GM06990 (cell line): ENCODE measurements at regions not wholly inside any gene's neighbourhood (a gene's known extent, or its start where the extent isn't known, plus 50 kb on each side); places are given as distances from the start of the nearest gene placed in this dataset.

Source experiments
- DNase-seq: peaks from one replicate; pipeline ENCODE4 v3.0.0-alpha.2; 2011; ENCODE audit not compliant: insufficient read length; ENCODE audit errors: extremely low read depth
- H3K27me3 ChIP-seq: replicated peaks from 2 replicates; pipeline ENCODE4 v1.6.0; 2011; ENCODE audit warnings: low read length; ENCODE audit not compliant: control insufficient read depth, insufficient read depth
- H3K36me3 ChIP-seq: 2 replicates; pipeline ENCODE4 v1.5.1; 2011; ENCODE audit warnings: low read length; ENCODE audit not compliant: control insufficient read depth, insufficient read depth
- H3K4me3 ChIP-seq: replicated peaks from 2 replicates; pipeline ENCODE4 v1.5.1; 2011; ENCODE audit warnings: low read depth, mild to moderate bottlenecking, control low read depth, low read length
- CTCF ChIP-seq: IDR thresholded peaks from 2 replicates; pipeline ENCODE4 v1.5.1; 2011; ENCODE audit warnings: low read length, control low read depth, mild to moderate bottlenecking, inconsistent platforms; ENCODE audit not compliant: insufficient read depth, poor library complexity, severe bottlenecking

- no peak for TF ChIP-seq CTCF
- Histone ChIP-seq H3K36me3 (peaks cover 7% of the 10 kb centered on the region), H3K27me3 (no peaks in the 10 kb centered on the region), H3K4me3 (no peak overlapping the region)
- no peak for DNase-seq
These were observed 59.7 kb upstream of the CLDN14 start for GRCh38 chr21:36539434-36540150.

DNA sequence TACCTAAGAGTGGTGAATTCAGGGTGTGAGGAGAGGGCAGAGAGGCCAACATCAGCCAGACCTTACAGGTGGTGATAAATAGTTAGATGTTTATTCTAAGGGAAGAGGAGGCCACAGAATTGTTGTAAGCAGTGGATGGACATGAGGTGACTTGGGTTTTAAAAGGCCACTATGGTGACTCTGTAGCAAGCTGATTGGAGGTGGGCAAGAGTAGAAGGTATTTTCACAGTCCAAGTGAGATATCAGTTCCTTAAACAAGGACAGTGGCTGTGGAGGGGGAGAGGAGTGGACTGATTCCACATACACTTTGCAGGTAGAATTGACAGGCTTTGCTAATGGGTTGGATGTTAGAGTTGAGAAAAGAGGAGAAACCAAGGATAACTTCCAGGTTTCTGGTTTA, 60.8 kb upstream of the CLDN14 start:
- H3K4me3 ChIP-seq = peak overlapping the region; percentile 79
- peaks cover 7% of the 10 kb centered on the region for H3K36me3 ChIP-seq
- no peak for DNase-seq
- TF ChIP-seq CTCF = no peak
- H3K27me3 ChIP-seq = no peaks in the 10 kb centered on the region

DNA sequence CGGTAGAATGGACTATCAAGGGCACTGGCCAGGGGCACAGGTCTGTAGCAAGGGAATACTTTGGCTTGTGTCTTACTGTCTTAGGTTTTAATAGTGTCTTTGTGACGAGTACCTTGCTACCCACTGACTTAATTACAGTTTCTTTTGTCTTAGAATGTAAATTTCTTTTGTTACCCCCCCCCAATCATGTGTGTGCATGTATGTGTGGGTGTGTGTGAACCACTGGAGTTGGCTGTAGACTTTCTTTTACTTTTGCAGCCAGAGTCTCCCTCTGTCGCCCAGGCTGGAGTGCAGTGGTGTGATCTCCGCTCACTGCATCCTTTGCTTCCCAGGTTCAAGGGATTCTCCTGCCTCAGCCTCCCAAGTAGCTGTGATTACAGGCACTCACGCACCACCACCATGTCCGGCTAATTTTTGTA, 61.8 kb upstream of the CLDN14 start:
- Histone ChIP-seq H3K4me3 (peak overlapping the region; percentile 79), H3K36me3 (peaks cover 7% of the 10 kb centered on the region), H3K27me3 (no peaks in the 10 kb centered on the region)
- DNase-seq = no peak
- peak; percentile 25 for TF ChIP-seq CTCF

- H3K4me3 ChIP-seq = peak overlapping the region; percentile 79
- H3K36me3 ChIP-seq = peaks cover 7% of the 10 kb centered on the region
- peak; percentile 74 for TF ChIP-seq CTCF
- H3K27me3 ChIP-seq = no peaks in the 10 kb centered on the region; the same call in 1 of the 2 replicates
- peak; percentile 80 for DNase-seq
These were observed 62.6 kb upstream of the CLDN14 start for GRCh38 chr21:36542312-36543101.

DNA sequence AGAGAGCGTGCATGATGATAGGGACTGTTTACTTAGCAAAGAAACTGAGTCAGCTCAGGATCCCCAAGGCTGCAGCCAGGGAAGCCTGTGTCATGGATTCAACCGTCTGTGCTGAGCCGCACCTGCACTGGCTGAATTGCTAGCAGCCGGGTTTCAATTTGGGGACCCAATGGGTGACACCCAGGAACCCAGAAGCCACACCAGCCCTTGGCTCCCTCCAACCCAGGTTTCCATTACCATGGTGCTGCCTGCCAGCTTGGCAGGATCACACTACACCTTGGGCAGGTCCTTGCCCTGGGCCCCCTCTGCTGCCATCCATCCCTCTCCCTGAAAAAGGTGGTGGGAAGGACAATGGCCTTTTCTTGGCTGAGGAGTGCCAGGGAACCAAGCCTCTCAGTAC, 64.0 kb upstream of the CLDN14 start:
- H3K27me3 ChIP-seq = no peaks in the 10 kb centered on the region; the same call in none of the 2 replicates
- no peak for TF ChIP-seq CTCF
- no peak for DNase-seq
- peaks cover 7% of the 10 kb centered on the region for H3K36me3 ChIP-seq
- no peak overlapping the region for H3K4me3 ChIP-seq
